Rectal smooth muscle tissue (tissue), 1 donor: ENCODE measurements at regions not wholly inside any gene's neighbourhood (a gene's known extent, or its start where the extent isn't known, plus 50 kb on each side); places are given as distances from the start of the nearest gene placed in this dataset.
"Not testable (repeated sequence)": the region's sequence is repeated elsewhere in the genome, so short reads cannot be mapped to it uniquely, and the experiment has no call there.

Source experiments
- H3K27ac ChIP-seq: one replicate; pipeline ENCODE4 v1.7.0; 2013; ENCODE audit warnings: low read depth, low read length, inconsistent platforms
- H3K27me3 ChIP-seq: one replicate; pipeline ENCODE4 v1.7.0; 2013; ENCODE audit warnings: low read length; ENCODE audit not compliant: control insufficient read depth, insufficient read depth
- H3K36me3 ChIP-seq: one replicate; pipeline ENCODE4 v1.7.0; 2013; ENCODE audit warnings: low read length; ENCODE audit not compliant: control insufficient read depth, insufficient read depth
- H3K4me1 ChIP-seq: one replicate; pipeline ENCODE4 v1.7.0; 2013; ENCODE audit warnings: low read length; ENCODE audit not compliant: control insufficient read depth, insufficient read depth
- H3K4me3 ChIP-seq: one replicate; pipeline ENCODE4 v1.7.0; 2013; ENCODE audit warnings: low read length
- H3K9ac ChIP-seq: one replicate; pipeline ENCODE4 v1.7.0; 2013; ENCODE audit warnings: low read length

- H3K4me1 ChIP-seq: no peaks in the 10 kb centered on the region
- H3K27ac ChIP-seq: no peak overlapping the region
- no peaks in the 10 kb centered on the region for H3K36me3 ChIP-seq
- H3K9ac ChIP-seq: no peak overlapping the region
- no peaks in the 10 kb centered on the region for H3K27me3 ChIP-seq
- H3K4me3 ChIP-seq: no peak overlapping the region
Measured at GRCh38 chr5:125978015-125978414, 445.2 kb upstream of the GRAMD2B start.

- no peaks in the 10 kb centered on the region for H3K36me3 ChIP-seq
- H3K4me1 ChIP-seq: no peaks in the 10 kb centered on the region
- no peaks in the 10 kb centered on the region for H3K27me3 ChIP-seq
- no peak overlapping the region for H3K4me3 ChIP-seq
- no peak overlapping the region for H3K27ac ChIP-seq
- no peak overlapping the region for H3K9ac ChIP-seq
Measured at GRCh38 chr5:125979636-125980035, 443.6 kb upstream of the GRAMD2B start.

GRCh38 chr5:125981016-125981415, 442.2 kb upstream of the GRAMD2B start:
- no peak overlapping the region for H3K4me3 ChIP-seq
- no peak overlapping the region for H3K9ac ChIP-seq
- H3K27me3 ChIP-seq: no peaks in the 10 kb centered on the region
- H3K36me3 ChIP-seq: no peaks in the 10 kb centered on the region
- no peak overlapping the region for H3K27ac ChIP-seq
- H3K4me1 ChIP-seq: no peaks in the 10 kb centered on the region

DNA sequence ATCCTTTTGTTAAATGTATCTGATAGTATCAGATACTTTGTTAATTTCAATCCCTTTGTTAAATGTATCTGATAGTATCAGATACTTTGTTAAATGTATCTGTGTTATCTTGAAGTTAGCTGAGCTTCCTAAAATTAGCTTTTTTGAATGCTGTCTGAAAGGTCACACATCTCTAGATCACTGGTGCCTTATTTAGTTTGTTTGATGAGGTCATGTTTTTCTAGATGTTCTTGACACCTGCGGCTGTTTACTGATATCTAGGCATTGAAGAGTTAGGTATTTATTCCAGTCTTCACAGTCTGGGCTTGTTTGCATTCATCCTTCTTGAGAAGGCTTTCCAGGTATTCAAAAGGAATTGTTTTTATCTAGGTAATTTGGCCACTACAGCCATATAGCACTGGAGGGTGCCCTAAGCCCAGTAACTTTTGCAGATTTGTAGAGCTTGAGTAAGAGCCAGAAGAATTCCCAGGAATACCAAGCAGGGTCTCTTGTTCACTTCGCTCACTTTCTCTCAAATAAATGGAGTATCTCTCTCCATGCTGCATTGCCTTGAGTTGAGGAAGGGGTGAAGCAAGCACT, 435.4 kb upstream of the GRAMD2B start:
- H3K27me3 ChIP-seq: no peaks in the 10 kb centered on the region
- H3K4me3 ChIP-seq: no peak overlapping the region
- H3K4me1 ChIP-seq: no peaks in the 10 kb centered on the region
- H3K9ac ChIP-seq: no peak overlapping the region
- H3K36me3 ChIP-seq: no peaks in the 10 kb centered on the region
- H3K27ac ChIP-seq: no peak overlapping the region

DNA sequence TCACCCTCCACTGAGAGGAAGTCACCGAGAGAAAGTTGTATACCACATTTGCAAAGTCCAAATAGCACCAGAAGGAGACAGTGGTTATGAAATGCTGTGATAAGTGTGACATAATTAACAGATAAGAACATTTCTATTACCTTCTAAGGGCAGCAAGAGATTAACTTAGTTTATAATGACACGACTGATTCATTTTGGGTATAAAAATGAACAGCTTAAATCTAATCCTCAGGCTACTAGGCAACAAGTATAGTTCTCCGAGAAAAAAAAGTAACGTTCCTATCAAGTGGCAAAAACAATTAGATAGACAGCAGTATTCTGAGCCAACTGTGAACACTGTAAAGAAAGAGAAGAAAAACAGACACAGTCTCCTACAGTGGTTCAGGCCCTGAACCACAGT, 431.2 kb upstream of the GRAMD2B start:
- Histone ChIP-seq H3K4me3 (no peak overlapping the region), H3K9ac (no peak overlapping the region), H3K36me3 (no peaks in the 10 kb centered on the region), H3K4me1 (no peaks in the 10 kb centered on the region), H3K27ac (no peak overlapping the region), H3K27me3 (no peaks in the 10 kb centered on the region)

- not testable (repeated sequence) for H3K27ac ChIP-seq, H3K4me1 ChIP-seq, H3K9ac ChIP-seq, H3K36me3 ChIP-seq, H3K4me3 ChIP-seq, H3K27me3 ChIP-seq
Measured at GRCh38 chr5:125999271-126000030, 423.8 kb upstream of the GRAMD2B start.

DNA sequence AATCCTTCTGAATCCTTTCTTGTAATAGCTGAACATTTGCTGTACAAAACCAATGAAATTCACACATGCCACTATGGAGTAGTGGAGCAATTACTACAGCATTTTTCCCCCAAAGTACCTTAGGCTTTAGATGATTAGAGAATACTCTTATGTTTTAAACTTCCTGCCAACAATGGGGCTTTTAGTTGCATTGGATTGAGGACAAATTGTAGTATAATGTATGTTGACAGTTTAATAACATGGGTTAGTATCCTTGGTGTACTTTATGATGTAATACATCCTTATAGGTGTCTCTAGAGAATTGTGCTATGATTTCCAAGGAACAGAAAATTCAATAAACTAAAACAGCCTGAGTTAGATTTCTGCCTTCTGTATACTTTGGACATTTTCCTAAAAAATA, 422.7 kb upstream of the GRAMD2B start:
- Histone ChIP-seq H3K27me3 (no peaks in the 10 kb centered on the region), H3K4me1 (peaks cover 5% of the 10 kb centered on the region), H3K27ac (no peak overlapping the region), H3K4me3 (no peak overlapping the region), H3K36me3 (no peaks in the 10 kb centered on the region), H3K9ac (no peak overlapping the region)

- no peaks in the 10 kb centered on the region for H3K36me3 ChIP-seq
- no peaks in the 10 kb centered on the region for H3K27me3 ChIP-seq
- peak overlapping the region; percentile 15 for H3K27ac ChIP-seq
- H3K4me3 ChIP-seq: no peak overlapping the region
- peaks cover 5% of the 10 kb centered on the region for H3K4me1 ChIP-seq
- H3K9ac ChIP-seq: no peak overlapping the region
Measured at GRCh38 chr5:126002222-126002897, 420.8 kb upstream of the GRAMD2B start.

DNA sequence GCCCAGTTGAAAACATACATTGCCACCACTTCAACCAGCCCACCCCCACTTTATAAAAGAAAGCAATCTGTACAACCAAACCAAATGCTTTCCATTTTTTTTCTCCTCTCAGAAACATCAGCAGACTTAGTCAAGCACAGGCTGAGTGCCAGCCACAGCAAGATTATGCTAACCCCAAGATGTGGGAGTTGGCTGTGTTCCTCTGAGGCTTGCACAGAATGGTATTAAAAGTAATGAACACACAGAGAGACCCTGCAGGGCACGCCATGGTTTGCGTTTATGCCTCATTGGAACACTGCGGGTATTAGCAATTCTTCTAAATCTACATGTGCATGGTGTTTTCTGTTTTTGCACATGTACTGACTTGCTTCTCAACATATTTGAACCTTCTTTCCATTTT, 419.9 kb upstream of the GRAMD2B start:
- no peak overlapping the region for H3K27ac ChIP-seq

DNA sequence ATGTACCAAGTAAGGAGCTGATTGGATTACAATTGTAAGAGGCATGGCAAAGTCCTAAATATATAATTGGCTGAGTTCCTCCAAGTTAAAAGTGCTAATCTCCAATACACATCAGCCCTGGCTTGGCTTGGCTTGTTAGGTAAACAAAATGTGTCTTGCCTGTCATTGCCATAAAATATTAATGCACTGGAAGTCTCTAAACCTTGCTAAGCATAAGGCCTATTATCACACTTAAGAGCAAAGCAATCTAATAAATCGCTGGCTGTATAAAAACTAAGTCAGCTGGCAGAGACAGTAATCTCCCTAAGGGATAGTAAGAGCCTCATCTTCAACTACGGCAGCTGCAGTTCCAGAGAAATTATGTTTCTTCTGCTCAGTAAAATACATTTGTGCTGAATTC, 418.6 kb upstream of the GRAMD2B start:
- Histone ChIP-seq H3K27me3 (no peaks in the 10 kb centered on the region), H3K27ac (no peak overlapping the region), H3K36me3 (no peaks in the 10 kb centered on the region), H3K9ac (no peak overlapping the region), H3K4me3 (no peak overlapping the region), H3K4me1 (peaks cover 5% of the 10 kb centered on the region)

More for the DNA sequence above, 419.9 kb upstream of the GRAMD2B start:
- Histone ChIP-seq H3K4me1 (peaks cover 5% of the 10 kb centered on the region), H3K4me3 (no peak overlapping the region), H3K9ac (no peak overlapping the region), H3K36me3 (no peaks in the 10 kb centered on the region), H3K27me3 (no peaks in the 10 kb centered on the region)

- Histone ChIP-seq H3K9ac (no peak overlapping the region), H3K27me3 (no peaks in the 10 kb centered on the region), H3K36me3 (no peaks in the 10 kb centered on the region), H3K27ac (no peak overlapping the region), H3K4me3 (no peak overlapping the region), H3K4me1 (peaks cover 5% of the 10 kb centered on the region)
Measured at GRCh38 chr5:126007841-126008240, 415.4 kb upstream of the GRAMD2B start.

DNA sequence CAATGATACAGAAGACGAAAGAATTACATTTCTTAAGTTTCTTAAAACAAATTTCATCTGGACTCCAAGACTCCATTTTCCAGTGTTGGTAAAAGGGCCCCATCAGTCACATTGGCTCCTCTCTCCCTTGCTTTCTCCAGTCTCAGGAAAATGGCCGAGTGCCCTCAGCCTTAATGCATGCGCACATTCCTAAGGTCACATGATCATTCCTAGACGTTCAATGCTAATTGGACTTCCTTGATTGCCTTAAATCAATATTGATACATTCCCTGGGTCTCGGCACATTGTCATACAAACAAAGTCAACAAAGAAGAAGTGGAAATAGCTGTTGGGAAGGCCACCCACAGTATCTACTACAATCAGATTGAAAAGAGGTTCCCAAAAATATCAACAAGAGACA, 413.6 kb upstream of the GRAMD2B start:
- Histone ChIP-seq H3K27ac (no peak overlapping the region), H3K4me1 (peaks cover 1% of the 10 kb centered on the region), H3K4me3 (no peak overlapping the region), H3K36me3 (no peaks in the 10 kb centered on the region), H3K27me3 (no peaks in the 10 kb centered on the region), H3K9ac (no peak overlapping the region)

GRCh38 chr5:126011526-126011925, 411.7 kb upstream of the GRAMD2B start:
- H3K36me3 ChIP-seq, H3K9ac ChIP-seq, H3K27me3 ChIP-seq, H3K4me3 ChIP-seq, H3K4me1 ChIP-seq, H3K27ac ChIP-seq: not testable (repeated sequence)
